Endodermal cell (in vitro differentiated cells): ENCODE measurements at regions not wholly inside any gene's neighbourhood (a gene's known extent, or its start where the extent isn't known, plus 50 kb on each side); places are given as distances from the start of the nearest gene placed in this dataset.

Source experiments
- DNase-seq: peaks from one replicate; pipeline ENCODE4 v3.0.0-alpha.2; 2017
- H3K27ac ChIP-seq: 2 replicates; pipeline ENCODE4 v1.5.1; 2013; ENCODE audit warnings: mild to moderate bottlenecking, low read depth, low read length, moderate library complexity
- H3K27me3 ChIP-seq: 2 replicates; pipeline ENCODE4 v1.6.1; 2013; ENCODE audit warnings: mild to moderate bottlenecking, low read length, moderate library complexity; ENCODE audit not compliant: insufficient read depth, control insufficient read depth, poor library complexity, severe bottlenecking
- H3K36me3 ChIP-seq: 2 replicates; pipeline ENCODE4 v1.7.0; 2013; ENCODE audit warnings: mild to moderate bottlenecking, low read length, moderate library complexity; ENCODE audit not compliant: control insufficient read depth, insufficient read depth
- H3K4me1 ChIP-seq: one replicate; pipeline ENCODE4 v1.7.0; 2013; ENCODE audit warnings: low read length; ENCODE audit not compliant: control insufficient read depth, insufficient read depth
- H3K4me3 ChIP-seq: 2 replicates; pipeline ENCODE4 v1.5.1; 2013; ENCODE audit warnings: mild to moderate bottlenecking, low read length, moderate library complexity
- H3K9ac ChIP-seq: 2 replicates; pipeline ENCODE4 v1.6.1; 2013; ENCODE audit warnings: mild to moderate bottlenecking, low read length, moderate library complexity; ENCODE audit not compliant: poor library complexity, severe bottlenecking; ENCODE audit errors: extremely low read depth
- H3K9me3 ChIP-seq: 2 replicates; pipeline ENCODE4 v1.6.1; 2013; ENCODE audit warnings: mild to moderate bottlenecking, low read length, moderate library complexity; ENCODE audit not compliant: control insufficient read depth
- H3K27ac Mint-ChIP-seq: 2 replicates; pipeline ENCODE4 v1.8.0; 2020; ENCODE audit warnings: mixed read lengths
- H3K27me3 Mint-ChIP-seq: 2 replicates; pipeline ENCODE4 v1.8.0; 2021; ENCODE audit warnings: mild to moderate bottlenecking, mixed read lengths; ENCODE audit not compliant: insufficient read depth
- H3K36me3 Mint-ChIP-seq: 2 replicates; pipeline ENCODE4 v1.8.0; 2020; ENCODE audit warnings: low read depth, mixed read lengths
- H3K4me1 Mint-ChIP-seq: 2 replicates; pipeline ENCODE4 v1.8.0; 2020; ENCODE audit warnings: mixed read lengths
- H3K4me3 Mint-ChIP-seq: 2 replicates; pipeline ENCODE4 v1.8.0; 2020; ENCODE audit warnings: mild to moderate bottlenecking, moderate library complexity, mixed read lengths
- H3K9me3 Mint-ChIP-seq: 2 replicates; pipeline ENCODE4 v1.8.0; 2020; ENCODE audit warnings: mild to moderate bottlenecking, mixed read lengths
- WGBS, 2 experiments: methylation state at CpG; one replicate each; pipeline versions ENCODE4 v1.1.5 to v1.1.7; 2013; ENCODE audit warnings: missing lambda C conversion rate in 2 of 2, mixed read lengths in 1 of 2; ENCODE audit not compliant: insufficient coverage in 1 of 2, insufficient read length in 1 of 2; 5-methylcytosine and 5-hydroxymethylcytosine counted together
- TF ChIP-seq, protein P1 (sequence below): fragments of 200-600 bp; sonication (generic); conservative IDR thresholded peaks from 2 replicates; pipeline ENCODE4 v1.5.0; 2021; ENCODE audit warnings: antibody characterized with exemption, mild to moderate bottlenecking

DNA sequence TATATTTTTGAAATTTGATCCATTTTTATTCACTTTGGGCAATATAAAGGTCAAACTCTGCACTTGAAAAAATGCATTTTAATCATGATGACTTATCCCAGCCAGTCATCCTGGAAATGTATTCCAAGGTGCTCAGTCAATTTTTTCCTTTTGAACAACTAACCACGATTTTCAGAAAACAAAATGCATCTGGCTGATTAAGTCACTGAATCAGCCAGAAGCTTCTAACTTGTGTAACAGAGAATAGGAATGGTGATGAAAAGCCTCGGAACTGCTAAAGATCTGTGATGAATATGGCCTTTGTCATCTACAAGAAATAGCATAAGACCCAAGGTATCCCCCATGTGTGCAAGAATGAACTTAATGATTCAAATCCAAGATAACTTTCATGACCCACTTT, 572.7 kb downstream of the EPHA4 start:
- Histone ChIP-seq H3K36me3 (no peaks in the 10 kb centered on the region), H3K9ac (no peak overlapping the region), H3K9me3 (no peaks in the 10 kb centered on the region), H3K4me3 (no peak overlapping the region), H3K27me3 (no peaks in the 10 kb centered on the region), H3K27ac (no peak overlapping the region), H3K4me1 (no peaks in the 10 kb centered on the region)
- H3K27ac Mint-ChIP-seq: no peak overlapping the region
- H3K9me3 Mint-ChIP-seq: no peaks in the 10 kb centered on the region
- TF ChIP-seq, protein P1, sequence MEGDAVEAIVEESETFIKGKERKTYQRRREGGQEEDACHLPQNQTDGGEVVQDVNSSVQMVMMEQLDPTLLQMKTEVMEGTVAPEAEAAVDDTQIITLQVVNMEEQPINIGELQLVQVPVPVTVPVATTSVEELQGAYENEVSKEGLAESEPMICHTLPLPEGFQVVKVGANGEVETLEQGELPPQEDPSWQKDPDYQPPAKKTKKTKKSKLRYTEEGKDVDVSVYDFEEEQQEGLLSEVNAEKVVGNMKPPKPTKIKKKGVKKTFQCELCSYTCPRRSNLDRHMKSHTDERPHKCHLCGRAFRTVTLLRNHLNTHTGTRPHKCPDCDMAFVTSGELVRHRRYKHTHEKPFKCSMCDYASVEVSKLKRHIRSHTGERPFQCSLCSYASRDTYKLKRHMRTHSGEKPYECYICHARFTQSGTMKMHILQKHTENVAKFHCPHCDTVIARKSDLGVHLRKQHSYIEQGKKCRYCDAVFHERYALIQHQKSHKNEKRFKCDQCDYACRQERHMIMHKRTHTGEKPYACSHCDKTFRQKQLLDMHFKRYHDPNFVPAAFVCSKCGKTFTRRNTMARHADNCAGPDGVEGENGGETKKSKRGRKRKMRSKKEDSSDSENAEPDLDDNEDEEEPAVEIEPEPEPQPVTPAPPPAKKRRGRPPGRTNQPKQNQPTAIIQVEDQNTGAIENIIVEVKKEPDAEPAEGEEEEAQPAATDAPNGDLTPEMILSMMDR: no peak
- 93% methylated on average over 2 of the region's 2 CpGs; no CpG with 5 or more reads in 1 of the 2 experiments for WGBS, 2 experiments
- no peak overlapping the region for H3K4me3 Mint-ChIP-seq
- peaks cover 7% of the 10 kb centered on the region for H3K4me1 Mint-ChIP-seq
- DNase-seq: no peak
- H3K36me3 Mint-ChIP-seq: no peaks in the 10 kb centered on the region
- H3K27me3 Mint-ChIP-seq: no peaks in the 10 kb centered on the region

DNA sequence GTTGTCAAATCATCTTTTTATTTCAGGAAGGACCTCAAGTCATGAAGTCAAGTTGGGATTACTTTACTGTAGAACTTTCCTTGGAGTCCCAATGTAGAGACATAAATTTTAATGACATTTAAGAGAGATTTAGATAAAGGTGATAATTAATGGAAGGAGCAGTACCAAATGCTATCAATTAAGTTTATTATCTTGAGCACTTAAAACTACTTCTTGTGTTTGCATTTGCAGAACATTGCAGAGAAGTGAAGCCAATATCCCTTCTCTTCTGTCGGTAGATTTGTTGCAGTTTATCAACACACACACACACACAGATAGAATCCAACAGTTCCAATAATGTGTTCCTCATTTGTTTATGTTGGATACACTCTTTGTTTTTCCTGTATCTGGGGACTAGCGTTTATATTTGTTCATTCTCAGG, 570.7 kb downstream of the EPHA4 start:
- Histone ChIP-seq H3K27me3 (no peaks in the 10 kb centered on the region), H3K9ac (no peak overlapping the region), H3K4me3 (no peak overlapping the region), H3K9me3 (no peaks in the 10 kb centered on the region), H3K36me3 (no peaks in the 10 kb centered on the region), H3K4me1 (no peaks in the 10 kb centered on the region), H3K27ac (no peak overlapping the region)
- Mint-ChIP-seq H3K4me1 (peaks cover 7% of the 10 kb centered on the region), H3K27me3 (no peaks in the 10 kb centered on the region), H3K36me3 (no peaks in the 10 kb centered on the region), H3K27ac (no peak overlapping the region), H3K9me3 (no peaks in the 10 kb centered on the region), H3K4me3 (no peak overlapping the region)
- 77 to 100% methylated on average over 1 of the region's 2 CpGs for WGBS, 2 experiments
- TF ChIP-seq, protein P1: no peak
- no peak for DNase-seq

DNA sequence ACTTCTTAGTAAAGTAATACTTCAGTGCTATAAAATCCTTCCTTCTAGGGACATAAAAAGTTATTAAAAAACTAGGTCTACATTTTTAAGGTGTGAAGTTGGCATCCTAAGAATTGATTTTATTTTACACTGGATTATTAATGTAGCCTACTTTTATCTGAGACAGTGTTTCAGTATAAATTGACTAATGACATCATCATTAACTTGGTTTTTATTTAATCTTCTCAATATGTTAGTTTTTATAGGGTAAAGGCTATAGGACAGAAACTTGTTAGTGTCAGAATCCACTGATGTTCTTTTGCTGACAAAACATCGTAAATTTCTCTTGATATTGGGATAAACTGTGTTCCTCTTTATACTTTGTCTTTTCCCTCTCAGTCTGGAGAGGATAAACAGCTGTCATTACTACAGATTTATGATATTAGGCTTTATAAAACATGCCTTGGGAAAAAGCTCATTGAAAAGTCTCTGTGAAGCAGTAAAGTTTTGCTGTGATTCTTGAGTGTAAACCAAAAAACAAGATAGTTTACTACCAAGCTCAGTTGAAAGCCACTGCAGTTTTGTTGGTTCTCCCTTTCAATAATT, 569.9 kb downstream of the EPHA4 start:
- Histone ChIP-seq H3K4me1 (no peaks in the 10 kb centered on the region), H3K9ac (no peak overlapping the region), H3K36me3 (no peaks in the 10 kb centered on the region), H3K9me3 (no peaks in the 10 kb centered on the region), H3K27ac (no peak overlapping the region), H3K4me3 (no peak overlapping the region), H3K27me3 (no peaks in the 10 kb centered on the region)
- TF ChIP-seq, protein P1: no peak
- 0% methylated on average over 1 of the region's 1 CpG; no CpG with 5 or more reads in 1 of the 2 experiments for WGBS, 2 experiments
- H3K9me3 Mint-ChIP-seq: no peaks in the 10 kb centered on the region
- H3K4me1 Mint-ChIP-seq: peaks cover 7% of the 10 kb centered on the region
- DNase-seq: no peak
- H3K4me3 Mint-ChIP-seq: no peak overlapping the region
- H3K36me3 Mint-ChIP-seq: no peaks in the 10 kb centered on the region
- H3K27me3 Mint-ChIP-seq: no peaks in the 10 kb centered on the region
- no peak overlapping the region for H3K27ac Mint-ChIP-seq
